ENCODE measurements at regions not wholly inside any gene's neighbourhood (a gene's known extent, or its start where the extent isn't known, plus 50 kb on each side); places are given as distances from the start of the nearest gene placed in this dataset.
"Not testable (repeated sequence)": the region's sequence is repeated elsewhere in the genome, so short reads cannot be mapped to it uniquely, and the experiment has no call there.

DNA sequence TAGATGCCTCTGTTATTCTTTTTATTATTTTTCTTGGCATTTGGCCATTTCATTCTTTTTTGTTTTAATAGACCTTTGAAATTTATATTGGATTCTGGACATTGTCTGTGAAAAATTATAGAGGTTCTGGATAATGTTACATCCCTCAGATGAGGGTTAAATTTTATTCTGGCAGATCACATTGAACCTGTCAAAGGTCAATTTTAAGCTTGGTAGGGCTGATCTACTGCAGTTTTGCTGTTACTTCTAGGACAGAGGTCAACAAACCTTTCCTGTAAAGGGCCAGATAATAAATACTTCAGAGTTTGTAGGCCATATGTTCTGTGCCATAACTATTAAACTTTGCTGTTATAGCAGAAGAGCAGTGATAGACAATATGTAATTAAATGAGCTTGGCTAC, 318.9 kb upstream of the DPPA4 start:
- no peak for DNase-seq (ENCODE audit: low read depth)

DNA sequence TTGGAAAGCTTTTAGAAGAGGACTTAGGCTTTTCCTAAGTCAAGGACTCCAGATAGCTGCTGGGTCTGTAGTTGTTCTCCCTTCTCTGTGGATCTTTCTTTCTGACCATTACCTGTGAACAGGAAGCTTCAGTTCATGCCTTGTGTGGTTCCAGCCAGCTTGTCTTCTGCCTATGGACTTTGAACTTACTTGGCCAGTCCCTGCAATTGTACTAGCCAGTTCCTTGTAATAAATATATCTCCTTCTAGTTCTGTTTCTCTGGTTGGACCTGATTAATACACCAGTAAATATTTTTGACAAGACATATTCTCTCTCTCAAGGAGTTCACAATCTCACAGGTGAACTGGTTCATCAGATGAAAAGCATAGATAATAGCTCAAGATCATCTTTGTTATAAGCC, 341.3 kb upstream of the DPPA4 start:
- DNase-seq (ENCODE audit: low read depth), result no peak

DNA sequence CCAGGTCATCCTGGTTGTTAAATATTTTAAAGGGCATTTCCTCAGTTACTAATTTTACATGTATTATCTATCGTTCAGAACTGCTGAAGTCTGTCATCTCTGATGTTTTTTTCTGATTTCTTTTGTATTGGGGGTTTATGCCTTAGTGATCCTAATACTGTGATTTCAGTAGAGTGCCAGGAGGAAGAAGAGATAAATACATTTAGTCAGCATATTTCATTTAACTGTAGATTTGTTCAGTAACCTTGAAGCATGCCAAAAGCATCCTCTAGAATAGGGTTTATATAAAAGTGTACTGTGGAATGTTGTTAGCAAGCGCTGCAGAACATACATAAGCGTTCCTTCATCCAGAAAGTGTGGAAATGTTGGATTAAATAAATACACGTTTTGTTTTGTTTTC, 342.3 kb upstream of the DPPA4 start:
- DNase-seq (ENCODE audit: low read depth), result no peak

DNA sequence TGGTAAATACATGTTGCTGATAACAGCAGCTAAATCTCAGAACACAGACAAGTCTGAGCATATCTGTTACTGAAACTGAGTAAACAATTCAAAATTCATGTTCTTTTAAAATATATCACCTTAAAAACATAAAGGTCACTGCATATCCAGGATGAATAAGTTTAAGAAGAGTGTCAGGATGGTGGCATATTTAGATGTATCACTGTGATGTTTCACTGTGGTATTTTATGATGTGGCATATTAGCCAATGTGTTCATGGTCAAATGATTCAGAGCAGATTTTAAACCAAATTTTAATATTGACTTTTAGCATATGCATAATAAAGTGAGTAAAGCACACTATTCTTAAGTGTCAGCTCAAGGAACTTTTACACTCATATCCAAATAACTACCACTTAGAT, 346.4 kb upstream of the DPPA4 start:
- no peak for DNase-seq (ENCODE audit: low read depth)

DNA sequence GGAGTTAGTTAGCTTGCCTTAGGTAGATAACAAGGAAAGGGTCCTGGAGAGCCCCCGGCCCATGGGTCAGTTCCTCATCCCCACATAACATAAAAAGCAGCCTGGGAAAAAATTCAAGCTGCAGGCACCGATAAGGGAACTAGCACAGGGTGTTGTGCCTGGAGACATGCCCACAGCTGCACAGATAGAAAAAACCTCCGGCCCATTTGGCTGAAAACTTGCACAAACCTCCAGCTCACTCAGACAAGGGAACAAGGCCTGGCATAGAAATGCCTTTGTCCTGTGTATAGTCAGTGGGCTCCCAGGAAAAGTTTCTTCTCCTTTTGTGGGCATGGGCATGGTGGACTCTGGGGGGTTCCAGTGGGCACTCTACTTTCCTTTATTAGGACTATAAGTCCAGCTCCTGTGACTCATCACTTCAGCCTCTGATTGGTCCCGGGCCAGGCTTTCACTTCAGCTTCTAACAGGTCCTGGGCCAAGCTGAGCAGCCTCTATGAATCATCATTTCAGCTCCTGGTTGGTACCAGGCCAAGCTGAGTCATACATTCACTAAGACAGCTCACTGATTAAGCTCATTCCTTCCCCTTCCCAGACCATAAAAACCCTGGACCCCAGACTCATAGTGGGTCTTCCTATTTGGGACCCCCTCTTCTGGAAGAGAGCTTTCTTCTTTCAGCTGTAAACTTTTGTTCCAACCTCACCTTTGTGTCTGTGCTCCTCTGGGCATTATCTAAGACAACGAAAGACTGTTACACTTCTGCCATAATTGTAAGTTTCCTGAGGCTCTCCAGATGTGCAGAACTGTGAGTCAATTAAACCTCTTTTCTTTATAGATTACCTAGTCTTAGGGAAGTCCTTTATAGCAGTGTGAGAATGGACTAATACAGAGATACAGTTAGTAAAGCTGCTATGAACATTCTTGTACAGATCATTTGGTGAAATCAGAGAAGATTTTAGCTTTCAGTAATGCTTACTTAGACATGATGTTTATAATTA, 348.0 kb upstream of the DPPA4 start:
- DNase-seq (ENCODE audit: low read depth), result no peak

DNA sequence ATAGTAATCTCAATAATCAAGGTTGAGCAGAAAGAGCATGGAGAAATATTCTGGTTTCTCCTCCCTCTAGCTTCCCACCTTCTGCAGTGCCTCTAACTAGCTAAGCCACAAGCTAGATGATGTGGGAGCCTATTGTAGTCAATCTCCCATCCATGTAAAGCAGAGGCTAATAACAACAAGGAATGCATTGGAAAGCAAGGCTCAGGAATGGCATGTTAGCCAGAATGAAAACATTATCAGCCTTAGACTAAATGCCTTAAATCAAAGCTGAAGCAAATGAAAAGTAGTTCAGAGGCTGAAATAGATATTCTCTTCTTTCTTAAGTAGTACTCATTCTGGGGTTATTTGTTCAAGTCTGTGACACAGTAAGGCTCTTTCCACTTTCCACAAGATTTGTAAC, 350.3 kb upstream of the DPPA4 start:
- no peak for DNase-seq (ENCODE audit: low read depth)

DNA sequence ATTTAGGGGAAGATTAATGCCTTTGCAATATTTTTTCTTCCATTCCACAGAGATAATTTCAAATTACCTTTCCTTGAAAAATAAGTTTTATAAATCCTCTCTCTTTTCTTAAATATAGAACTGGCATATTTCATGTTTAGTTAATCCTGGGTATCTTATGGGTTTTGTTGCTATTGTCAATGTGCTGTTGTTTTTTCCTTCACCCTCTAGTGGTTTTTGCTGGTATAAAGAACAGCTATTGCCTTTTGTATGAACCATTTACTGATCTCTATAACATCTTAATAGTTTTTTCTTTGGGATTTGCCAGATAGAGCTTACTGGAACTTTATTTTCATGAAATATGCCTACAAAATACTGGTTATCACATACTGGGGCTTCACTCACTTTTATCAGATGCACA, 359.6 kb upstream of the DPPA4 start:
- DNase-seq (ENCODE audit: low read depth), result no peak

DNA sequence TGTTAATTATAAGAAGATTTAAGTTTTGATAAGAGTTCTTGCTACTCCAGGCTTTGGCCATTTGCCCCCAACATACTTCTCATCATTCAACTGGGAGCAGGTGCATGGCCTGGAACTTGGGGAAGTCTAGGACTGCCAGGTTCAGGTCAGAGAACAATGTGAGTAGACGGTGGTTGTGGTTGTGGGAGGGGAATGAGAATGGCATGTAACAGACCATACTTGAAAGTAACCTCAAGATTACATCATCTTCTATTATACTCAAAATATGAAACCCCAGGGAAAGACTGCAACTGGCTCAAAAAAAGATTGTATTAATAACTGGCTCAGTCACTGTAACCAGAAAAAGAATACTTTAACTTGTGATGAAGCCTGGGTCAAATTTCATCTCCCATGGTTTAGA, 364.9 kb upstream of the DPPA4 start:
- no peak for DNase-seq (ENCODE audit: low read depth)

DNA sequence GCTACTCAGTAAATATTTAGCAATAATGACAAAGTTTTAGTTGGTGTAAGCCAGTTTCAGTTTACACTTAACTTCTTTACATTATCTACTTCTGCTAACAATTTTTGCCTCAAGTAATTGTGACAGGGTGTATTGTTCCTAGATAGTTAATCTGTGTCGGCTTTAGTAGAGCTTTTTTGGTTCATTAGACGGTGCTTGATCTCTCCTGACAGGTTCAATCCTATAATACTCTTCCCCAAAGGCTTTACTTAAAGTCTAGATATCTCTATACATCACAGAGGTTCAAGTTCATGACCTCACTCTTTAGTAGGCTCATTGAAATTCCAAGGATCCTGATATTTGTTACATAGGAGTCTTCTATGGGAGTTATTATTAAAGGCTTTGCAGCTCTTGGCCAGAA, 365.6 kb upstream of the DPPA4 start:
- no peak for DNase-seq (ENCODE audit: low read depth)

DNA sequence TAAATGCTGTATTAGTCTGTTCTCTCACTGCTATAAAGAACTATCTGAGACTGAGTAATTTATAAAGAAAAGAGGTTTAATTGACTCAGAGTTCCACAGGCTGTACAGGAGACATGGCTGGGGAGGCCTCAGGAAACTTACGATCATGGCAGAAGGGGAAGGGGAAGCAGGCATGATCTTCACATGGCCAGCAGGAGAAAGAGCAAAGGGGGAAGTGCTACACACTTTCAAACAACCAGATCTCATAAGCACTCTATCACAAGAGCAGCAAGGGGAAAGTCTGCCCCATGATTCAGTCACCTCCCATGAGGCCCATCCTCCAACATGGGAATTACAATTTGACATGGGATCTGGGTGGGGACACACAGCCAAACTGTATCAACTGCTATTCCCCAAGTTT, 367.8 kb upstream of the DPPA4 start:
- DNase-seq (ENCODE audit: low read depth), result not testable (repeated sequence)

DNA sequence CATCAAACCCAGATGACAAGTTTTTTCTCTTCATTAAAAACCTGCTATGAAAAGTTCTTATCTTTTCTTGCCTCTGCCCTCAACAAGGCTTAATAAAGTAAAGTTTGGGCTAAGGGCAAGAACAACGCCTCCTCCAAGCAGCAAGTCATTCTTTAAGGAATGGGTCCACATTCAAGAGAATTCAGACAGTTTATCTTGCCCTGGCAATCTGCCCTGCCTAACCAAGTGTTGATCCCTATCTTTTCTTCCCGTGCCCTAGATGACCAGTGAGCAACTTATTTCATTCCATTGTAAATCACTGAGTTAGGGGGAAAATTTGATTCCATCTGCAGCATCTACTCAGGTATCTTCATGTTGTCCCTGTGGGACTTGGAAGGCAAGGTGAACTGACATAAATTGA, 370.3 kb upstream of the DPPA4 start:
- DNase-seq (ENCODE audit: low read depth), result no peak

DNA sequence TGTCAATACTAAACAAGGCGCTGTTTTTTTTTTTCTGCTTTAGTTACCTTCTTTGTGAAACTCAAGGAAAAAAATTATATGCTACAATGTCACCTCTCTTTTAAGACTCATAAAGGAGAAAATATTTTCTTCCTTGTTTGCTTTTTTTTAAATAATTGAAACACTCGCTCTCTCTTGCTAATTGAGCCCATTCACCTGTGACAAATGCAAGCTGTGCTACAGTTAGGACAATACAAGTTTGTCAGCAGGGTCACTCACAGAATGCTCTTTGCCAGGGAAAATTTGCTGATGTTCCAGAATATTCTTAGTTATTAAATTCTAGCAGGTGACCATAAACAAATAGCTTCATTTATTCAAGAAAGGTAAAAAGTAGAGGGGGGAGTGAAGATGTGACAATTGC, 375.9 kb upstream of the DPPA4 start:
- DNase-seq (ENCODE audit: low read depth), result no peak

DNA sequence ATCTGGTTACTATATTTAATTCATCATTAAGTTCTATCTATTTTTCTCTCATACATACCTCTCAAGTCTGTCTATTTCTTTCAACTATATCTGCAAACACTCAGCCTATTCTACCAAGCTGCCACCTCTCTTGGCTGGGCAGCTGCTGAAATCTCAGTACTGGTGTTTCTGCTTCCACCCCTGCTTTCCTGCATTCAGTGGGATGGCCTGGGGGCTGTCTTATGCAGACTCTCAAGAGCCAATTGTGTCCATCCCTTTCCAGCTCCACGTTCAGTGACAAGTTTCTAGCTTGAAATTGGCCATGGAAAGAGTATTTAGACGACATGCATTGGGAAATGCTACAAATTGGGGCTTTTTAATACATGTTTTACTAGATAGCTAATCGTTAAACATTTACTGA, 378.4 kb upstream of the DPPA4 start:
- no peak for DNase-seq (ENCODE audit: low read depth)

DNA sequence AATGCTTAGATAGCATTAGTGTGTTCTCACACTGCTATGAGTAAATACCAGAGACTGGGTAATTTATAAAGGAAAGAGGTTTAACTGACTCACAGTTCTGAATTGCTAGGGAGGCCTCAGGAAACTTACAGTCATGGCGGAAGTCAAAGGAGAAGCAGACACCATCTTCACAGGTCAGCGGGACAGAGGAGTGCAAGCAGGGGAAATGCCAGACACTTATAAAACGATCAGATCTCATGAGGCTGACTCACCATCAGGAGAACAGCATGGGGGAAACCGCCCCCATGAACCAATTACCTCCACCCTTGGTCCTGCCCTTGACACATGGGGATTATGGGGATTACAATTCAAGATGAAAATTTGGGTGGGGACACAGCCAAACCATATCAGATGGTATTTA, 381.5 kb upstream of the DPPA4 start:
- DNase-seq (ENCODE audit: low read depth), result no peak

DNA sequence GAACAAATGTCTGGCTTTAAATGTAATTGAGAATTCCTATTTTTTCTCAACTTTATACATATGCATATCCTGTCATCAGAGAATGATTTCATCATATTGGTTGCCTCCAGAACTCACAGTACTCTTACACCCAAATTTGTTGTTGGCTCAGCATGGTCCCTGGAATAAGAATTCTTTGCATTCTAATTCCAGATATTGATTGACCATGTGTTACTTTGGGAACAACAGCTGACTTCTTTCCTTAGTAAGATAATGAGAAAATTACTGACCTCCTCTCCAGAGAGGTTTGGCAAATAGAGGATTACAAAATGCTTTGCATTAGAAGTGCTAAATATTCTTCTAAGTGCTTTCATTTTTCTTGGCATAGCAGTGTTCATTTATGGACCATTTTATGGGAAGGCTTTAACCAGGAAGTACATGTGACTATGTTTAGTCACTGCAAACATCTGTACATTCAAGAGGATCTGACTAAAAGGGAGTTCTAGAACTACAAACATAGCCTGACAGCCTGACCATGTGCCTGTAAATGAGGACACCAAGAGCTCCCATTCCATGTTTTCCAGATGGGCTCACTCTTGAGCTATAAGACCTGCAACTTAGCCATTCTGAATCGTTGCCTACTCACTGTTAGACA, 391.6 kb upstream of the DPPA4 start:
- no peak for DNase-seq (ENCODE audit: low read depth)

DNA sequence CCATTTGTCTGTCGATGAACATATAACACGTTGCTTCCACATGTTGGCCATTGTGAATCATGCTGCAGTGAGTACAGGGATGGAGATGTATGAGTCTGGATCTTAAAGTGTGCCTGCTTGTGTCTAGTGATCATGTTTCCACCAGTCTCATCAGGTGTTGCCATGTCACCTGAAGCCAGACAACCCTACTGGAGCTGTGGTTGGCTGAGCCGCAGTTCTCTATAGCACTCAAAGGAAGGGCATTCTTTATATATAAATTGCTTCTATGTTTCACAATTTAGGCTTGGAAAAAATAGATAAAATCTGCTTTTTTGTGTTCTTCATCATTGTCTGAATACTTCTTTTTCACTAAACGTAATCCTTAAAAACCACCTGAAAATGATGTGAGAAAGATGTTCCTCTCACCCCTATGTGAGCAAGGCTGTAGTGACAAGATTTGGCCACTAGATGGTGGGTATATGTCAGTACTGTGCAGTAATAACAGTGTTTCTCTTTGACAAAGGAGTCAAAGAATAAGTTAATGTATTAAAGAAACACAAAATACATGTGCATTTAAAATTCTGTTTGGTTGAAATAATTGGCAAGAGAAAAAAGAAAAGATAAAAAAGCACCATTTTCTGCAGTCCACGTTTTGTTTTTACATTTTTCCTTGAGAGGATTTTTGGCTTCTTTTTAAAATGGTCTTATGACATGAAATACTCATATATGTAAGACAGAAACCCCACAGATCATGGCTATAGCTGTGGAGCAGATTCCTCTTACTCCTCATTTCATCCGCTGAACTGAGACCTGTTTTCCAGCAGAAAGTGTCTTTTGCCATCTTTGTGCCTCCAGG, 394.5 kb upstream of the DPPA4 start:
- DNase-seq (ENCODE audit: low read depth), result peak; percentile 18

DNA sequence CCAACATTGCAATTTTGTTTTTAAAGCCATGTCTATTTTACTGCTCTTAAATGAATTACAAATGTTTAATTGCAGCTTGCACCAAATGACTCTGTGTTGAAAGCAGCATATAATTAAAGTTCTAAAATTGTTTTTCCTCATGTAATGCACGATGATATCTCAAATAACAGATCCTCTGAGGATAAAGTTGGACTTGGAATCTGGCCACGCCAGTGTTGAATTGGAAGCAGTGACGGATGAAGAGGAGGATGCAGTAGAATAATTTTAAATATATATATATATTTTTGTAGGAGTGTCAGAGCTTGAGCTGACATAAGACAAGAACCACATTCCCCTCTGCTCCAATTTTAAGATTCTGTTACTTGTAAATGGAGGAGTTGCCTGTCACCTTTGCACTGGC, 406.6 kb upstream of the DPPA4 start:
- no peak for DNase-seq (ENCODE audit: low read depth)

DNA sequence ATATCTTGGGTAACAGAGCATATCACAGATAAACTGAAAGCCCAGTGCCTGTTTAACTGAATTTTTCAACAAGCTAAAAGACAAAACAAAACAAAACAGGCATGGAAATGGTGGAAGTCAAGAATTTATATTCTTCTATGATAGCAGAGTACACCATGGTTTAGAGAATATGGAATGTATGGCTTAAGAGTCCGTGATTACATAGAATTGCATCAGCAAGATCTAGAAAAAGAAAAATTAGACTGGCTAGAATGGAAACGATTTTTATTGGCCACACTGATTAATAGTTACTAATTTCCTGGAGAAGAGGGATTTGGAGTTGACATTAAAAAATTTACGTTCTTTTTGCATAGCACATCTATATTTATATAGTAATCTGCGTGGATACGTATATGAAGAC, 435.2 kb upstream of the DPPA4 start:
- DNase-seq (ENCODE audit: low read depth), result no peak

DNA sequence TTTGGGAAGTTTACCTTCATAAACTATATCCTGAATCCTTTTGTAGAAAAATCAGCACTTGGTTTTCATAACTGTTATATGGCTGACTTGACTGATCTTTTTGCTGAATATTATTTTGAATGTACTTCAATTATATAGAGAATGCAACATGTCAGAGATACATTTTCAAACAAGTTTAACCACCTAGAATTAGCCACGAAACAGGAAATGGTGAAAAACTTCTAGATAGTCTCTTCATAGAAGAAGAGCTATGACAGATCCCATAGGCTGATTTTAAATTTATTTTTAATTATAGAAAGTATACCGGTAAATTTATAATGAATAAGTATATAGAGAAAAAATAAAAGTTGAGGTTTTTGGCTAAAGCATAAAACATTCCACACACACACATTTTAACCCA, 436.8 kb upstream of the DPPA4 start:
- DNase-seq (ENCODE audit: low read depth), result no peak

DNA sequence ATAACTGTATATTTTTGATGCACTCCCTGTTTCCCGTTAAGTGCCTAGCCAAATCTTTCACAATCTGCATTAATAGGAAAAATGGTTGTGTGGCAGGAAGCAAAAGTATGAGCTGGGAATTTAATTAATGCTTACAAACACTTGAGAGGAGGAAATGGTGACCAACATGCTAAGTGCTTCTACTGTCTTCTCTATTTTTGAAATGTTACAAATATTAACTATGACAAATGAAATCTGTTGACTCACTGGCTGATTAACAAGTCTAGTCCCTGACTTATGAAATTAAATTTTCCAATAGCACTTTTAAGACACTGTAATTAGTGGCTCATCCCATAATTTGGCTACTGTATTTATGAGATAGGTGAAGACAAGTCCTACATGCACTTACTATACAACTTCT, 446.9 kb upstream of the DPPA4 start:
- DNase-seq (ENCODE audit: low read depth), result no peak

DNA sequence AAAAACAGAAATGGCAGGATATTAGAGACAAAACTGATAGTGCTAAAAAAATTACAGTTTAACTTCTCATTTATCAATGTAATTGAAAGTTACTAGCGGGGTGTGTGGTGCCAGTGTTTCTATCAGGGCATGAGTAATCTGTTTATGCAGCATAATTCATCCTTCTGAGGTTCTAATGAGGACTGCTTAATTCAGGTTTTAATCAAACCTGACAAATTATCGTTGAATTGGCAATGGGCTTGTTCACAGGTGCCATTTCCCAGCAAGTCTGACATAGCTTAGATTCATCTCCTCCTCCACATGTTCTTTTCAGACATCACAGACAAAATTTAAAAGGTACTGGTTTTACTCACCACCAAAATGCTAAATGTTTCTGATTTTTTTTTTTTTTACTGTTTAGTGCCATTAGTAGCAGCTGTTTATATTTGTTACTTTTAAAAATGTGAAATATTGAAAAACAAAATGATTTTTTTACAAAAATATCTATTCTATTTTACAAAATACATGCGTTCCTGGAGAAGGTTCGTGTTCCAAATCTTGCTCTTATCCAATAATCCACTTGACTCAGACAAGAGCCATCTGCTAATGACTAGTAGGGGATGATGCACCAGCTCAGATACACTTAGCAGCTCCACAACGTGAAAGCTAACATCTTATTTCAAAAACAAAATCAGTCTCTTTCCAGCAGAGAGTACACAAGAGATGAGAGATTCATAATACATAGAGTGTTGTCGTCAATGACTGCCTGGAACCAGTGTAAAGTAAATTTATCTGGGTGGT, 447.7 kb upstream of the DPPA4 start:
- DNase-seq (ENCODE audit: low read depth), result no peak

DNA sequence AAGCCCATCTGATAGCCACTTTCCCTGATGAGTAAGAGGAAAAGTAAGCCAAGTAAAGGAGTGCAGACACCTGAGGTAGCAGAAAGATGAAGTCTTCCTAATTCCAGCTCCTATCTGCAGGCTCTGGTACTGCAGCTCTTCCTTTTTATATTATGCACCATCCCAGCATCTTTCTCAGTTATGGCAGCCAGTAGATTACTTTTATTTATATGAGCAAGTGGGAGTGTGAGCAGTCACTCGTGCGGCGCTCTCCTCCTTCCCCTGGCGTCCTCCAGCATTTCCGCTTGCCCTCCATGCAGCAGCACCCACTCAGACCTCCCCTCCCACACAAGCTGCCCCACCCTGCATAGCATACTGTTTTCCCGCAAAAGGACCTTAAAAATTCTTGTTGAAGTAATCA, 465.9 kb upstream of the DPPA4 start:
- DNase-seq (ENCODE audit: low read depth), result no peak

All from activated T-helper 1 cell treated with Interleukin-2 at 50 U/mL for 16 hours (primary cell).